ENCODE measurements at regions not wholly inside any gene's neighbourhood (a gene's known extent, or its start where the extent isn't known, plus 50 kb on each side); places are given as distances from the start of the nearest gene placed in this dataset.

- TF ChIP-seq ZBTB40 (IDR thresholded peaks at IDR 0.05) (no peak), ZBTB40 (CRISPR knock-in tag; IDR thresholded peaks at IDR 0.05) (no peak), CEBPB (tag; IDR thresholded peaks at IDR 0.05) (no peak), RBM25 (IDR thresholded peaks at IDR 0.05; ENCODE audit: low read depth, low read length, severe bottlenecking) (no peak), PHF20 (IDR thresholded peaks at IDR 0.05; ENCODE audit: partially characterized antibody) (no peak), MNT (conservative IDR thresholded peaks at IDR 0.05) (peak in 1 of 2 experiments; percentile 55; a peak in 1 of 4 replicates), SMAD4 (CRISPR knock-in tag; conservative IDR thresholded peaks at IDR 0.05) (no peak), NEUROD1 (IDR thresholded peaks at IDR 0.05; ENCODE audit: borderline replicate concordance, low read depth, low read length, partially characterized antibody) (no peak)
These were observed 82.3 kb upstream of the SIMC1 start (continued) for GRCh38 chr5:176155922-176156359.
